Fibroblast of villous mesenchyme (primary cell): ENCODE measurements at regions not wholly inside any gene's neighbourhood (a gene's known extent, or its start where the extent isn't known, plus 50 kb on each side); places are given as distances from the start of the nearest gene placed in this dataset.

Experiments
- DNase-seq: peaks from one replicate; pipeline ENCODE4 v3.0.0-alpha.2; 2010; ENCODE audit warnings: low read depth
- H3K4me3 ChIP-seq: 2 replicates; pipeline ENCODE4 v1.5.1; 2011; ENCODE audit warnings: low read depth, mild to moderate bottlenecking, low read length
- TF ChIP-seq, protein P1 (sequence below): IDR thresholded peaks from 2 replicates; pipeline ENCODE4 v1.5.1; 2012; ENCODE audit warnings: low read depth, mild to moderate bottlenecking, low read length; ENCODE audit not compliant: insufficient read depth

DNA sequence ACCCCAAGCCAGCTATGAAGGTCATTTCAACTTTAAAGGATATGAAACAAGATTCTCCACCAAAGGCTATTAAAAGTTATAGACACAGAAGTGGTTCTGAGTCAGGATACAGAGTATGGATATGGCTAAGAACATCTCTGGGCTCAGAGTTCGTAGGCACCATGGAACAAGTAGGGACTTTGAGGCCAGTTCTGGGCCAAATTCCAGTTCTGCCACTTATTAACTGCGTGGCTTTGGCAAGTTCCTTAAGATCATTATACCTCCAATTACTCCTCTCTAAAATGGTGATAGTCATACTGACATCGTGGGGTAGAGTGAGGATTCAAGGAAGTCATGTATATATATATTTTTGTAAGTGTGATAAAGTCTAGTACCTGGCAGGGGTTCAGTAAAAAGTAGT lies 105.8 kb upstream of the NFE2L3 start:
- TF ChIP-seq, protein P1, sequence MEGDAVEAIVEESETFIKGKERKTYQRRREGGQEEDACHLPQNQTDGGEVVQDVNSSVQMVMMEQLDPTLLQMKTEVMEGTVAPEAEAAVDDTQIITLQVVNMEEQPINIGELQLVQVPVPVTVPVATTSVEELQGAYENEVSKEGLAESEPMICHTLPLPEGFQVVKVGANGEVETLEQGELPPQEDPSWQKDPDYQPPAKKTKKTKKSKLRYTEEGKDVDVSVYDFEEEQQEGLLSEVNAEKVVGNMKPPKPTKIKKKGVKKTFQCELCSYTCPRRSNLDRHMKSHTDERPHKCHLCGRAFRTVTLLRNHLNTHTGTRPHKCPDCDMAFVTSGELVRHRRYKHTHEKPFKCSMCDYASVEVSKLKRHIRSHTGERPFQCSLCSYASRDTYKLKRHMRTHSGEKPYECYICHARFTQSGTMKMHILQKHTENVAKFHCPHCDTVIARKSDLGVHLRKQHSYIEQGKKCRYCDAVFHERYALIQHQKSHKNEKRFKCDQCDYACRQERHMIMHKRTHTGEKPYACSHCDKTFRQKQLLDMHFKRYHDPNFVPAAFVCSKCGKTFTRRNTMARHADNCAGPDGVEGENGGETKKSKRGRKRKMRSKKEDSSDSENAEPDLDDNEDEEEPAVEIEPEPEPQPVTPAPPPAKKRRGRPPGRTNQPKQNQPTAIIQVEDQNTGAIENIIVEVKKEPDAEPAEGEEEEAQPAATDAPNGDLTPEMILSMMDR: no peak
- no peak for DNase-seq
- no peak overlapping the region for H3K4me3 ChIP-seq

DNA sequence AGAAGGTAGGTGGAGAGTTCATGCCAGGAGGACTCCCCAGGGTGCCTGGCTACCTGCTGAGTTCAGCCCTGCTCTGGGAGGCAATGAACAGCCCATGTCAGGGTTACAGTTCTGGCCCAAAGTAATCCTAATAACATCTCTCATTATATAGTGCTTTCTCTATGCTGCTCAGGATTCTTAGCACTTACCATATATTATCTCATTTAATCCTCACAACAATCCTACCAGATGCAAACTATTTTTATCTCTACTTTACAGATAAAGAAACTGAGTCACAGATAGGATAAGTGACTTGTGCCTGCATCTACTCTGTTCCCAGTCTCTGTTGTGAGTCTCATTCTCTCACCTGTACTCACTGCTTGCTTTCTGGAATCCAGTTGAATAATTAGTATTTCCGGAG lies 105.1 kb upstream of the NFE2L3 start:
- TF ChIP-seq, protein P1: no peak
- H3K4me3 ChIP-seq: no peak overlapping the region
- no peak for DNase-seq

DNA sequence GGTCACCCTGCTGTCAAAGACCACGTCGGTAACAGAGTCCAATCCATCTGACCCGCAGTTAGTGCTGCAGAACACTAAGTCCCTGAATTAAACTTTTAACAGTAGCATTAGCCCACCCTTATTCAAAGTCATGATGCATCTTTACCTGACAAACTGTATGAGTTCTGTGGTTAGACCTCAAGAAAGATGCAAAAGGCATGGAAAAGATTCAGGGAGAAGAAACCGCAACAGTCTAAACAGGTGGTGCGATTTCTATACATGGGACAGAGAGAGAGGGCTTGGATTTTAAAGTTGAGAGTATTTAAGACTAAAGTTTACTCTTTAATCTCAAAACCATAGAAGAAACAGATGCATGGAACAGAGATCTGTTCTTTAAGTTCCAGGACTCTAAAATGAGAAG lies 103.3 kb upstream of the NFE2L3 start:
- TF ChIP-seq, protein P1: no peak
- H3K4me3 ChIP-seq: no peak overlapping the region
- DNase-seq: no peak

DNA sequence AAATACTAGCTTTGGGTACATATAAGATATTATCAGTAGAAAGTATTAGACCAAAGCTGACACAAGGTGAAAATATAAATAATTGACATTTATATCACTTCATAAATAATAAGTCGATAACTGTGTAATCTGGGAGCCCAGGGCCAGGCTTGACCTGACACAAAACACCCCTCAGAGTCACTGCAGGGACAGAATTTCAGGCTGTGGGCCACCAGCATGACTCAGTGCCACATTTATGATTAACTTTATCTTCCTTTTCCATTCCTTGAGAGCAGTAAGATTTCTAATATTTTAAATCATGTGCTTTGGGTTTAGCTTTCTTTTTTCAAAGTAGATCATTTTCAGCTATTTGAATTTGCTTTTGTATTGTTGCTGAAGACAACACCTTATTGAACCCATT lies 102.9 kb upstream of the NFE2L3 start:
- TF ChIP-seq, protein P1: no peak
- H3K4me3 ChIP-seq: no peak overlapping the region
- DNase-seq: no peak

DNA sequence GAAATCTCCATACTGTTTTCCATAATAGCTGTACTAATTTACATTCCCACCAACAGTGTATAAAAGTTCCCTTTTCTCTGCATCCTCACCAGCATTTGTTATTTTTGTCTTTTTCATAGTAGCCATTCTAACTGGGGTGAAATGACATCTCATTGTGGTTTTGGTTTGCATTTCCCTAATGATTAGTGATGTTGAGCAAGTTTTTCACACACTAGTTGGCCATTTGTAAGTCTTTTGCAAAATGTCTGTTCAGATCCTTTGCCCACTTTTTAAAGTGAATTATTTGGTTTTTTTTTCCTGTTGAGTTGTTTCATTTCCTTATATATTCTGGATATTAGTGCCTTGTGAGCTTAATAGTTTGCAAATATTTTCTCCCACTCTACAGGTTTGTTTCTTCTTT lies 101.0 kb upstream of the NFE2L3 start:
- TF ChIP-seq, protein P1: no peak
- no peak overlapping the region for H3K4me3 ChIP-seq
- no peak for DNase-seq

DNA sequence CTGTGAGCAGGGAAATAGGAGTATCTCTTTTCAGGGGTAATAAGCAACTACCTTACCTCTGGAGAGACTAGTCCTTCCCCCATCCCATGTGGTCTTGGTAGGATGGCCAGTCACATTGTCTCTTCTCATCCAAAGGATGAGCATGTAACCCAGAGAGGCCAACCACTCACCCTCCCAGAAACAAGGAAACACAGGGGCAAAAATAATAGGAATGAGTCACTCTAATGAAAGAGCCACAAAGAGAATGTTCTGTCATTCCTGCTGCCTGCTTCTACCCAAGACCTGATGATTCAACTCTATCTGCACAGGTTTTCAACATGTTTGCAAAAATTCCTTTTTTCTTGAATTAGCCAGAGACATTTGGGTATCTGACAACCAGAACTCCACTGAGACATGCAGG lies 99.3 kb upstream of the NFE2L3 start:
- TF ChIP-seq, protein P1: no peak
- DNase-seq: no peak

DNA sequence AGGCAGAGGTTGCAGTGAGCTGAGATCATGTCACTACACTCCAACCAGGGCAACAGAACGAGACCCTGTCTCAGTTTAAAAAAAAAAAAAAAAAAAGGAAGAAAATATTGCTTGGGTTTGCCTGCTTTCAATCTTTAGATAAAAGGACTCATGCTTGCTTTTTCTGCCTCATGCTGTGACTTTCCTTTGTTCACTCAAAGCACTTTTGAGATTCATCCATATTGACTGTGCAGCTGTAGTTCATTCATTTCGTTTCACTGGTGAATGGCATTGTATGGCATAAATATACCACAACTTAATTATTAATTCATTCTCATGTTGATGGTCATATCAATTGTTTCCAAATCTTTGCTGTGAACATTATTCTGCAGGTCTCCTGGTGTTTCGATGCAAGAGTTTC lies 97.6 kb upstream of the NFE2L3 start:
- TF ChIP-seq, protein P1: no peak
- H3K4me3 ChIP-seq: no peak overlapping the region
- DNase-seq: no peak

More for the DNA sequence above, 99.3 kb upstream of the NFE2L3 start:
- no peak overlapping the region for H3K4me3 ChIP-seq
